ENCODE measurements at regions not wholly inside any gene's neighbourhood (a gene's known extent, or its start where the extent isn't known, plus 50 kb on each side); places are given as distances from the start of the nearest gene placed in this dataset.

GRCh38 chr18:40708726-40709125 lies 1246.3 kb upstream of the PIK3C3 start:
- TF ChIP-seq CTCF (IDR thresholded peaks at IDR 0.05) (no peak), EP300 (IDR thresholded peaks at IDR 0.05) (no peak)
